Stimulated activated naive CD8-positive, alpha-beta T cell treated with anti-CD3 and anti-CD28 coated beads, Interleukin-15, Interleukin-2, amounts not matched to agents 100 U/mL and 50 U/mL, for 24 hours (primary cell): ENCODE measurements at regions not wholly inside any gene's neighbourhood (a gene's known extent, or its start where the extent isn't known, plus 50 kb on each side); places are given as distances from the start of the nearest gene placed in this dataset.
"Not testable (repeated sequence)": the region's sequence is repeated elsewhere in the genome, so short reads cannot be mapped to it uniquely, and the experiment has no call there.

Experiments
- ATAC-seq: fragments of 150-1000 bp; cut with Tn5 transposase; one replicate; pipeline ENCODE4 v1.10.0; 2021
- DNase-seq: peaks from one replicate; pipeline ENCODE4 v3.0.0; 2021

DNA sequence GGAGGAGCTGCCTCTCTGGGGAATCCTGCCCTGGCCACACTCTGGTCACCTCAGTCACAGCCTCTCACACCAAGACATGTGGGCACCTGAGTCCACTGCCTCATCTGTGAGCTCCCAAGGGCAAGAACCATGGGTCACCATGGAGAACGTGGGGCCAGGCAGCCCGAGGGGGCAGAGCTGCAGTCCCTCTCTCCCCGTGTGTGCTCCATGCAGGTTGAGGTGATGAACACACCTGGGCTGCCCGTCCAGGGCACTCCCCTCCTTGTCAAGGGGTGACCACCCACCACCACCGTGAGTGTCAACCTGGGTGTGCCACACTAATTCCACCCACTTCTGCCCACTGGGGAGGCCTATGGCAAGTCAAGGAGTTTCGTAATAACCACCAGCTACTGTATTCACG is 159.6 kb upstream of the RAB6C start:
- DNase-seq: no peak
- no peak for ATAC-seq

DNA sequence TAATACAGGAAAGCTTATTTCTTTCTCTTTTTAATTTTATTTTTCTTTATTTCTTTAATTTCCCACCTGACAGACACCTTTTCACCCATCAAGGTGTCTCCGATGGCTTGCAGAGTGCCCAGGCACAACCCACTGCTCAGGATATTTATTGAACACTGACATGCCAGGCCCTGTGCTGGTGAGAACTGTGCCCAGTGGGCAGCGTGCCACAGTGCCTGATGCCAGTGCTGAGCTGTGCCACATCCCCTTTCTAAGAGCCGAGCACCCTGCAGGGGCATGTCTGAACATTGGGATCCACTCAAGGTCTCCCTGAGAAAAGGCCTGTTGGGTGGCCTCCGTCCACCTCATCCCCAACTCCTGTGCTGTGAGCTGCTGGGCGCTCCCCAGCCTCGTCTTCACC is 158.6 kb upstream of the RAB6C start:
- DNase-seq (no peak), ATAC-seq (no peak)

DNA sequence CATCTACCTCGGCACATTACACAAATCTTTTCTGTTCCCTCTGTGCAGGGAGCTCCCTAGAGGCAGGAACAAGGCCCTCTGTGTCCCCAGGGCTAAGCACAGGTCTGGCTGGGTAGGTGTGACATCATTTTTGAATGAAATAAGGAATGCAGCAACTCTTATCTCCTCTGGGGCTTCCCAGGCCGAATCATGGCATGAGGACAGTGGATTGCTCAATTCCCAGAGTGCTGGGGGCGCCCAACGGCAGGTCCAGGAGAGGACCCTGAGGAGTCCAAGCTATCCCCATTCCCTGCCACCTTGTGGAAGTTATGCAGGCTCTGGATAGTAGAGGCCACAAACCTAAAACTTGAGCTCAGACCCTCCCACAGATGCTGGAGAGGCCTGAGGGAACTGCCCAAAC is 158.0 kb upstream of the RAB6C start:
- DNase-seq (no peak), ATAC-seq (no peak)

DNA sequence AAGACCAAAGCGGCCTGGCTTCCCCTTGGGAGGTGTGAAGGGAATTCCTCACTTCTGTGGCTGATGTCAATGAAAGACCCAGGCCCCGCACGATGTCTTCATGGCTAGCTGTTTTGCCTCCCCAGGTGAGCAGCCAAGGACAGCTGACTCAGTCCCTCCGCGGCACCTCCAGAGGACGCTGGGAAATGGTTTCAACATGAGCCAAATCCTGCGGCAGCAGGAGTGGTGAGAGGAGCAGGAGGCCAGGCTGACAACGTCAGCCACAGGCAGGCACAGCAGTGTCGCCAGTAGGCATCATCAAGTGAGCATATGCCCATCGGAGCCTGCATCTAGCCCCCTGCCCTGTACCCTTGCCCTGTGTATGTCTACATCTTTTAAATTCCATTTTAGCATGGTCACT is 156.4 kb upstream of the RAB6C start:
- ATAC-seq (no peak), DNase-seq (no peak)

DNA sequence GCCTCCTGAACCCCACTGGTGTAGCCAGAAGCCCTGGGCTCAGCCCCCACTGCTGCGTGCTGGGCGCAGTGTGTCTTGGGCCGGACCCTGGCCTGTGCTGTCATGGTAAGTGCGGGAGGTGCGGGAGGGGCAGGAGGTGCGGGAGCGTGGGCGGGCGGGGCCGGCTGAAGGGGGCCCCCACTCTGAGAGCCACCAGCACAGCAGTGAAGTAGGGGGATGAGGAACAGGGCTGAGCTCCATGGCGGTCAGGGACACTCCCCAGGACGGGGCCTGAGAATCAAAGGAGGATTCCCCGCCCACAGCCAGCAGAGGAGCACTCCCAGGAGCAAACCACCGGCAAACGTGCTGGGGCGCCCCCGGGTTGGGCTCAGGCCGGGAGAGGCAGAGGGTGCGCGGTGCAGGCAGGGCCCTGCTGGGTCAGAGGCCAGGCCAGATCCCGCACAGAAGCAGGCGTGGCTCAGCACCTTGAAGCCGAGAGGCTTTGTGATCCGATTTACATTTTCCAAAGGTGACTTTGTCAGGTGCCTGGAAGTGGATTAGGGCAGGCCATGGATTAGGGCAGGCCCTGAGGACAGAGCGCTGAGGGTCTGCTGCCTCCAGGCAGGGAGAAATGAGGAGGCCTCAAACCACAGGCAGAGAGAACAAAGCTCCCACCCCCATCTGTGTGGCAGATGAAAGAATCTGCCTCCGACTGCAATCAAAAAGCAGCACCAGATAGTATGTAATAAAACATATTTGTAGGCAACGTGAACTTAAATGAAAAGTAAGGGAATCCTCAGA is 152.0 kb upstream of the RAB6C start:
- peak; percentile 46 for ATAC-seq
- DNase-seq: no peak

DNA sequence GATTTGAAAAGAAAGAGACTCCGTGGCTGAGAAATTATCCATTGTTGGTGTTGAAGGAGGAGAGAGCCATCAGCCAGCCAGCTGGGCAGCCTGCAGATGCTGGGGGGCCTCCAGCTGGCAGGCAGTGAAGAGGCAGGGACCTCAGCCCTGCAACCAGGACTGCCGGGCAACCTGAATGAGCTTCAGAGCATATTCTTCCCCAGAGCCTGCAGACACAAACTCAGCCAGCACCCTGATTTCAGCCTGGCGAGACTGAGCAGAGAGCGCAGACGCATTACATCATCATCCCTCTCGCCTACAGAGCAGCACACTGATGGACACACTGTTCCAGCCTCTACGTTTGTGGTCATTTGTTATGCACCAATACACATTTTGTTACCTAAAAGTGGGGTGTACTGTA is 150.7 kb upstream of the RAB6C start:
- DNase-seq (no peak), ATAC-seq (no peak)

DNA sequence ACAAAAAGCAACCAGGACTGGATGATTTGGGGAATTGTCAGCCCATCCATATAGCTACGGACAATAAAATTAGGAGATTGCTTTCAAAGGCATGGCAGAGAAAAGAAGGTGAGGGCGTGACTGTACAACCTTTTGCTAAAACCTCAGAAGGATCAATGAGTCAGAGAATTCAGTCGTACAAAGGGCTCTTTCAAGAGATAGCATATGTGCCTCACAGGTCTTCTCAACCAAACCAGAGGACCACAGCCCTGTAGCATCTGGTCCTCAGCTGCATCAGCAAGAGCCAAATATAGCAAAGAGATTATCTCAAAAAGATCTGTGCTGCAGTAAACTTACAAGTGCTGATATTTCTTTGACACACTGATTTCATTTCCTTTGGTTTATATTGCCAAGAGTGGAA is 149.9 kb upstream of the RAB6C start:
- ATAC-seq (no peak), DNase-seq (no peak)

DNA sequence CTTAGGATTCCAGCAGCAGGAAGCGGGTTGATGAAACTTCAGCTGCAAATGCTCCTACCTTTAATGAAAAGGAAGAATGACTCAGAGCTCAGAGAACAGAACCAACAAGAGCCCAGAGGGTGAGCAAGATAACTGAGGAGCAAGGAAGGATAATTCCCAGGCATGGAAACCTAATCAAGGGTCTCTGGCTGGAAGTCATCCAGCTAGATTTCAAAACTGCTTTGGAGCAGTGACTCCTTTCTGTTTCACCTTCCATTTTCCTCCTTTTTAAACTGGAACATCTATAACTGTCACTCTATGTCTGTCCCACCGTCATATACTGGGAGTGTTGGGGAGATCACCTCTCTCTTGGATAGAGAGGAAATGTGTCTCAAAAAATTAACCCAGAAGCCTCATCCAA is 148.4 kb upstream of the RAB6C start:
- ATAC-seq (no peak), DNase-seq (no peak)

DNA sequence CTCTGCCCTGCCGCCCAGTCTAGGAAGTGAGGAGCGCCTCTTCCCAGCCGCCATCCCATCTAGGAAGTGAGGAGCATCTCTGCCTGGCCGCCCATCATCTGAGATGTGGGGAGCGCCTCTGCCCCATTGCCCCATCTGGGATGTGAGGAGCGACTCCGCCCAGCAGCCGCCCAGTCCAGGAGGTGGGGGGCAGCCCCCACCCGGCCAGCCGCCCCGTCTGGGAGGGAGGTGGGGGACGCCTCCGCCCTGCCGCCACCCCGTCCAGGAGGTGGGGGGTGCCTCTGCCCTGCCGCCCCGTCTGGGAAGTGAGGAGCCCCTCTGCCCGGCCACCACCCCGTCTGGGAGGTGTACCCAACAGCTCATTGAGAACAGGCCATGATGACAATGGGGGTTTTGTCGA is 146.0 kb upstream of the RAB6C start:
- ATAC-seq, DNase-seq: not testable (repeated sequence)

DNA sequence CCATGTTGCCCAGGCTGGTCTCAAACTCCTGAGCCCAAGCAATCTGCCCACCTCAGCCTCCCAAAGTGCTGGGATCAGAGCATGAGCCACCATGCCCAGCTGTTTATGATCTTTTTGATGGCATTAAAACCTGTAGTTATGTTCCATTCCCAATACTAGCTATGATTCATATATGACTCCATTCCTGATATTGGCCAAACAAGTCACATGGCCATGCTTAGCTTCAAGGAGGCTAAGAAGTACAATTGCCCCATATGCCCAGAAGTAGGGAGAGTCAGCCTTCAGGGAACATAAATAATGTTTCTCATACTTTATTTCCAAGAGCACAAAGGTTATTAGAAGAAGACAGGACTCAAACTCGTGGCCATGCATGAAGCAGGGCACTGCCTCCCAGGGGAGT is 132.4 kb upstream of the RAB6C start:
- no peak for DNase-seq
- ATAC-seq: no peak

DNA sequence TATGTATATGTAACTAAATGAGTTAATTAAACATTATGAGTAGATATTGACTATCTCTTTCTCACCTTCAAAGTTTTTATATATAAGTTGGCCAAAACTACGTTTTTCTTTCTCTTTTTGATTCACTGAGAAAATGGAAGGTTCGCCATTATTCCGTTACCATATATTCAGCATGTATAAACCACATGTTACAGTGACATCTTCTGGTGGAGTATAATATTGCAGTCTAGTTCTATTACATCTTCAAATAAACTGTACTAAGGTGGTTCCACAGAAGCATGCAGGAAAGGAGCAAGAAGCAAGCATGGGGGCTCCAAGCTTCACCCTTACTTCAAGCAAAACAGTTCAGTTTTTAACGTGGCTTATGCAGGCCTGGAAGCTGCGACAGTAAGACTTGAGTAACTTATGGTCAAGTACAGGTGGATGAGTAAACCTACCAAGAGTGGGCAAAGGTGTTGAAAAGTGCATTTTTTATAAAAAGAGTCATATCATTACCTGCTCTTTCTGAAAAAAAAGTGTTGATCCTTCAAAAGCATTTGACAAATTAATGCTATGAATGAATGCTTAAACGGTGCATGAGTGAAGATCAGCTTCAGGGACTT is 129.8 kb upstream of the RAB6C start:
- ATAC-seq (peak; percentile 69), DNase-seq (no peak)

DNA sequence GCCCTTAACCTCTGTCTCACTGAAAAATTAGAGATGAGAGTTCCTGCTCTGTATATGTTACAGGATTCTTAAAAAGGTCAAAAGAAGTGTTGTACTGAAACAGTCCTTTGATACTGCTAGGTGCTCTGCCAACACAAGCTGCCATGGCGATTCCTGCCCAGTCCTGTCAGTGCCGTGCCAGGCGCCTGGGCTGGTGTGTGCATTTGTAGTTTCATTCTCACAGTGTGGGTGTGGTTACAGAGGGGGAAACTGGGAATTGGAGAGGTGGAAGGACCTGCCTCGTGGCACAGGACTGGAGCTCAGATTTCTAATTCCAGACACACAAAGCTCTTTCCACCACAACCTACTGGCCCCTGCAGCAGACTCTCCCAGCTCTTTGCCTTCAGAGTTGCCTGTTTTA is 122.3 kb upstream of the RAB6C start:
- ATAC-seq: no peak
- DNase-seq: no peak

DNA sequence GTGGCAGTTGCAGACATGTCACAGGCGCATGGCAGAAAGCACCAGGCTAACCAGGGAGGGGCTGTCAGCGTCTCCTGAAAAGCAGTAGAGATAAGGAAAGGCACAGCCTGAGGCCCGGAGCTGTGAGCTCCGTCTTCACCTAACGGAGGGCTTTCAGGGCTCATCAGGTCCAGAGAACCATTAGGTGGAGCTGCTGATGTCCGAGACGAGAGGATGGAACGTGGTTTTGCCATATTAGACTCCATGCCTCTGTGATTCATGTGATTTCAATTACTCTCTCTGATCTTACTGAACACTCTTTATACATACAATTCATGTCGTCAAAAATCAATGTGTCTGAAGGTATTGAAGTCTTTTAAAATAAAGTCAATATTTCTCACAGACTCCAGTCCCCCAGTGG is 120.3 kb upstream of the RAB6C start:
- DNase-seq (no peak), ATAC-seq (no peak)

DNA sequence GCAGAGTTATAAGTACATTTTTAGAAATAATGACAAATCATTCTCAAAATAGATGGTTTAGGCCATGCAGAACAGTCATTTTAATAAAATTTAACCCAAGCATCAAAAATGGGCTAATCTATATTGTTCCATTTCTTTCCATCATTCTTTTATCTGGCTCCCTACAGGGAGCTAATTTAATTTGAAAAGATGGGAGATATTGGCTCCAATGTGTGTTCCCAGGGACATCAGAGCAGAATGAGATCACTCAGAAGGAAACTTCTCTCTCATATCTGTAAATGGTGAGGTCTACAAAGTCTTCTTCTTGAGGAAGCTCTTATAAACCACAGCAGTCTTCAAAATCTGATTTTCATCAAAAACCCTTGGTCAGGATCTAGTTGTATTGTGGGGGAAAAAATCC is 119.4 kb upstream of the RAB6C start:
- DNase-seq: no peak
- no peak for ATAC-seq

DNA sequence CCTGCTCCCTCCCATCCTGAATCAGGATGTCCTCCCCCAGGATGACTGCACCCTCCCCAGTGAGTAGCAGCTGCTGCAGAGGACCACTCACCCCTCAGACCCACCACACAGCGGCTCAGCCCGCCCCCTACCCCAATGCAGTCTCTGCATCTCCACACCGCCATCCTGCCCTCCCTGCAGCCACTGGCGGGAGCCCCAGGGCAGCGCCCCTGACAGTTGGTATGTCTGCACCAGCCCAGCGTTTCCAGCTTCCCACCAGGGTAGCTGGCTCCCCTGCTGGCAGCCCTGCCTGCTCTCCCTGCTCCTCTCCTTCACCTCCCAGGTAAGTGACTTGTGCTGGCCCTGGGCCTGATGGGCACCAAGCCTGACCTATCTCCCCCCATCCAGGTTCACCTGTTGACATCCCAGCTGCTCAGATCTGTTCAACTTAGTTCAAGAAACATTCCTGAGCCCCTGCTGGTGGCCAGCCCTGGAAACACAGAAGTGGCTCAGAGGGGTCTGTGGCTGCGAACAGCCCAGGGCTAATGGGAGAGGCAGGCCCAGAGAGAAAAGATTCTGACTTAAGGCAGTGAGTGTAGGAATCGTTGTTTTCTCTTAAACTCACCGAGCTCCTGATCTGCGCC is 117.7 kb upstream of the RAB6C start:
- DNase-seq (no peak), ATAC-seq (no peak)

DNA sequence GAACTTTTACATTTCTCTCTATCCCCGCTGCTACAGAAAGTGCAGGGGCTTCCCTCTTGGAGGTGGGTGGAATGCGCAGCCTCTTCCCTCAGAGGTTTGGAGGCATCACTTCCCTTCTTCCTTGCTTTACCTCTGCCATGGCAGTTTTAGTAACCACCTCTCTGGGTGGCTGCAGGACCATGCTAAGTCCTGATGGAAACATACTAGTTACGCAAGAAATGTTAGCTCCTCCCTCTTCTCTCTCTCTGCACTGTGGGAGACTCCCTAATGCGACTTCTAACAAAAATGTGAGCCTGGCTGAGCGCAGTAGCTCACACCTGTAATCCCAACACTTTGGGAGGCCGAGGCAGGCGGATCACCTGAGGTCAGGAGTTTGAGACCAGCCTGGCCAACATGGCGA is 116.8 kb upstream of the RAB6C start:
- ATAC-seq: no peak
- DNase-seq: no peak

DNA sequence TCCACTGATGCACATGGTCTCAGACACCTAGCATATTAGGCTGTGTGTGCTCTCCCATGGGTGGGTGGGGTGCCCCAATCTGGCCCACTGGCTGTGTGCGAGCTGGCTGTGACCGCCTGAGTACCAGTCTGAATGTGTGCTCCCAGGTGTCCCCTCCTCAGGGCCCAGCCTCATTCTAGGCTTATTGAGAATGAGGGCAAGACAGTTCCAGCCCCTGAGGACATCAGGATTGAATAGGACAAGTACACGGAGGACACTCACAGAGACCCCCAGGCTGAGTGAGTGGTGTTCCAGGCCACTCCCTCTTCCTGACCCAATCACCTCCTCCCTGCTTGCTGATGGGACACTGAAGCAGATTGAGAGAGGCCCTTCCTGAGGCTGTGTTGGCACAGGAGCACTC is 116.1 kb upstream of the RAB6C start:
- no peak for DNase-seq
- ATAC-seq: no peak

DNA sequence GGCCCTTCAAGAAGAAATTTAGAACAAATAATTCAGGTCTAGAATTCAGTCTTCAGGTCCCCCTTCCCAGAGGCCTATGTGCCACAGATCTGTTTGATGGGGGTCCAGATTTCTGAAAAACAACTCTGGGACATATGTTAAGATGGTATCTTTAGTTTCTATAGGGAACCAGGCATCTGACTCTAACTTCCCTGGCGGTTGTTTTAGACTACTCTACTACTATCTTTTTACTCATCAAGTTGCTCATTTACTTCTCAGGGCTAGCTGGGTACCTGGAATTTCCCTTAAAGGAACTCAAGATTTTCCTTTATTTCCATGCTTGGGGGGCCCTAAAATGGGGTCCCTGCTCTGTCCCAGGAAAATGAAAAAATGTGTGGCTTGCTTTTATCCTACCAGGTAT is 114.7 kb upstream of the RAB6C start:
- DNase-seq (no peak), ATAC-seq (no peak)

DNA sequence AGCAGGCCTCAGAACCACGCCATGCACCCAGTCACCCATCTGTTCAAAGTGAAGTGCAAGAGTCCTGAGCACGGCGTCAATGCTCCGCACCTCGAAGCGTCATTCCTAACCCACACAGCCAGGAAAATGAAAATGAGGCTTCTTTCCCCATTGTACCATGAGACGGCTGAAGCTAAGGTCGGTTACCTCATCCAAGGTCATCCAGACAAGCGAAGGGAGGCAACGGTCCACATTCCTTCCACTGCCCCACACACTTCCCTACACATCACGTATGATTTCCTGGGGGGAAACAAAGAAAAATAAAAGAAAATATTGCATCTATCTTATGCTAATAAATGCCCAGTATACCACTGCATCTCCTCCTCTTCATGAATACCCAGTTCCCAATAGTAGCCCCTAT is 113.5 kb upstream of the RAB6C start:
- no peak for ATAC-seq
- DNase-seq: no peak

DNA sequence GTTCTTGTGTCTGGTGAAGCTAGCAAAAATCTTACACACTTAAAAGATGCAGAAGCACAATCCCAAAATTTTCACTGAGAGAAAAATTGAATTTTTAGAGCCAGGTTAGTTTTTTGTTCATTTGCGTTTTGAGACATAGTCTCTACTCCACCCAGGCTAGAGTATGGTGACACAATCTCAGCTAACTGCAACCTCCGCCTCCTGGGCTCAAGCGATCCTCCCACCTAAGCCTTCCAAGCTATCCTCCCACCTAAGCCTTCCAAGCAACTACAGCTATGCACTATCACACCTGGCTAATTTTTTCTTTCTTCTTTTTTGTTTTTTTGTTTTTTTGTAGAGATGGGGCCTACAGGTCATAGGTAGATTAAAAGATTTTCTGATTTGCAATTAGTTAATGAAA is 113.1 kb upstream of the RAB6C start:
- DNase-seq: no peak
- ATAC-seq: no peak

DNA sequence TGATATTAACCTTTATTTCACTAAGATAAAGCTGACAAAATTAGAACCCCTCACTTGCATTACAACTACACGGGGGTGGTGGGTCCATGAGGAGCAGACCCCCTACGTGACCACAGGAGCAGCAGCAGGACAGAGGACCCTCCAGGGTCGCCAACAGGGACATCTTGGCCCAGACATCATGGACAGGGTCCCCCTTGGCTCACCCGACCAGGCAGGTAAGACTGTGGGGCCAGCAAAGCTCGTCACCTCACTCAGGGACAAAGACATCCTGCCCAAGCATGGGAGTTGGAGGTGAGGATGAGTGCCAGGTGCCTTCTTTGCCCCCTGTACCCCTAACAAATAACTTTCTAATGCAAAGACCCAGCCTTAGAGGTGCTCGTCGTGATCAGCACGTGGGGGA is 111.3 kb upstream of the RAB6C start:
- DNase-seq (no peak), ATAC-seq (no peak)

DNA sequence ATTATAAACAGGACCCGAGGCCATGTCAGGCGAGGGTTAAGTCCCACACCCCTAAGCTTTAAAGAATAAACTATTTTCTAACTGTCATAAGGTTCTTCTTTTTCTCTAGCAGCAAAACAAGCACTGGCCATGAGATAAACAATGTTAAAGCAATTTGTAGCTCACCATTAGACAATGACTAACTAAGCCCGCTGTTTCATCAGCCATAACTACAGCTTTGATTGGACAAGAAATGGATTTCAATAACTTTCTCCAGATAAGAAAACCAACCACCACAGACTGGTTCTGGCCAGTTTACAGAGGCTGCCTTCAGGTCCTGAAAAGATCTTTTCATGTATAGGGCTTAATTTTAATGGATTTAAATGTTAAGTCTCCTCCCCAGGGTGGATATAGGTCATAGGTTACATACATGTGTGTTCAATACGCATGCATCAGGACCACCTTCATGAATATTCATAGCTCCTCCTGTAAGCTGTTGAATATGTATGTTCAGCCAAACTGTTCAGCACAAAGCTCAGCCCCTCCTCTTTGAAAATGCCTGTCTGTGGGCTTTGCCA is 108.7 kb upstream of the RAB6C start:
- ATAC-seq (no peak), DNase-seq (no peak)

DNA sequence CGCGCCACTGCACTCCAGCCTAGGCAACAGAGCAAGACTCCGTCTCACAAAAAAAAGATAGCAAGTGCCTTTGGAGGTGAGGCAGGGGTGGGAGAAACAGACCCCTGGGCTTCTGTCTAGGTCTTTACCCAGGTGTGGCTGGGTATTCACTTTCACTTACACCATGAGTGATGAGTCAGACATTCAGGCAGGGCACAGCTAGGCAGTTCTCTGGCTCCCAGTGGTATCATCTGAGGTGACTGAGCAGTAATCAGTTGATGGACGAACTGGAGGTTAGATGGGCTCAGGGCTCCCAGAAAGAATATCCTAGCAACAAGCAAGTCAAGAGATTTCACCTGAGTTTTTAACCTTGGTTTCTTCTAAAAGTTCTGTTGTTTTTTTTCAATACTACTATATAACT is 107.0 kb upstream of the RAB6C start:
- DNase-seq (no peak), ATAC-seq (no peak)

DNA sequence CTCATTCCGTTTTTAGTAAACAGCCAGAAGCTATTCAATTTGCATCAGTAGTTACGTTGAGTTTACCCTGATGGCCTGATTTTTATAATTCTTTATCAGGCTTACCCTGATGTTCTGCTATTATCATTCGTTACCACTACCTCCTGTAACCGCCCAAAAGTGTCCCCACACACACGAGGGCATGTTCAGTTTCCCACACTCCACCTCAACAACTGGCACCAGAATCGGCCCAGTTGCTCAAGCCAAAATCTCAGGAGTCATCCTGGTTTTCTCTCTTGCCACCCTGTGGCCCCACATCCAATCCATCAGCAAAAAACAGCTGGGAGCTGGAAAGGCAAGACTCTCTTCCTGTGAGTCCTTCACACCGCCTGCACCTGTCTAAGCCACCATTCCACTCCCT is 102.9 kb upstream of the RAB6C start:
- no peak for DNase-seq
- ATAC-seq: no peak
